Panc1 (cell line): ENCODE measurements at regions not wholly inside any gene's neighbourhood (a gene's known extent, or its start where the extent isn't known, plus 50 kb on each side); places are given as distances from the start of the nearest gene placed in this dataset.

Source experiments
- ATAC-seq: fragments of 200-7000 bp; cut with Tn5 transposase; 2 replicates; pipeline ENCODE4 v1.9.1; 2020; ENCODE audit warnings: mild to moderate bottlenecking, moderate library complexity
- BruUV-seq: library from RNA; stranded (reverse); fragments of 400-500 nt; replicated peaks from 2 replicates; lab custom pipeline; 2021; lab: Mats Ljungman, UMichigan
- CTCF ChIA-PET: fragments of 300-600 bp; sonication (Branson Sonifier 250); formaldehyde crosslinking; loops from one replicate; lab custom pipeline; 2022; ENCODE audit warnings: antibody characterized with exemption; lab: Charles Lee
- POLR2A ChIA-PET: fragments of 300-600 bp; sonication (Branson Sonifier 250); formaldehyde crosslinking; loops from one replicate; lab custom pipeline; 2022; ENCODE audit warnings: antibody characterized with exemption; lab: Charles Lee
- DNase-seq: peaks from one replicate; pipeline ENCODE4 v3.0.0-alpha.2; 2010; ENCODE audit warnings: low read depth, low spot score
- H3K27ac ChIP-seq: 2 replicates; pipeline ENCODE4 v1.5.1; 2011; ENCODE audit warnings: mild to moderate bottlenecking, low read length, inconsistent platforms
- H3K27me3 ChIP-seq: fragments of 200-500 bp; sonication (Bioruptor generic); 2 replicates; pipeline ENCODE4 v1.6.0; 2014; ENCODE audit warnings: low read length, inconsistent platforms; ENCODE audit not compliant: control insufficient read depth, insufficient read depth
- H3K36me3 ChIP-seq: fragments of 200-500 bp; sonication (Bioruptor generic); 2 replicates; pipeline ENCODE4 v1.5.1; 2014; ENCODE audit warnings: inconsistent platforms, mild to moderate bottlenecking, low read length, moderate library complexity; ENCODE audit not compliant: control insufficient read depth, insufficient read depth
- H3K4me1 ChIP-seq: 2 replicates; pipeline ENCODE4 v1.5.1; 2011; ENCODE audit warnings: inconsistent platforms, mild to moderate bottlenecking, low read length, moderate library complexity; ENCODE audit not compliant: control insufficient read depth, insufficient read depth
- H3K4me3 ChIP-seq, 2 experiments: 2 replicates each; pipeline ENCODE4 v1.5.1; 2011 to 2012; ENCODE audit warnings: low read depth in 2 of 2, low read length in 2 of 2, mild to moderate bottlenecking in 2 of 2, inconsistent platforms in 1 of 2, moderate library complexity in 1 of 2
- H3K9me3 ChIP-seq: fragments of 200-500 bp; sonication (Bioruptor generic); 2 replicates; pipeline ENCODE4 v1.5.1; 2014; ENCODE audit warnings: low read depth, mild to moderate bottlenecking, inconsistent platforms, low read length, moderate library complexity; ENCODE audit not compliant: control insufficient read depth, insufficient read depth
- POLR2AphosphoS5 ChIP-seq: IDR thresholded peaks from 2 replicates; pipeline ENCODE4 v1.6.1; 2012; ENCODE audit warnings: mild to moderate bottlenecking, low read depth, low read length, moderate library complexity
- REST ChIP-seq, 2 experiments: IDR thresholded peaks; 2 replicates each; pipeline ENCODE4 v1.6.1; 2011 to 2012; ENCODE audit warnings: low read depth in 2 of 2, control low read depth in 1 of 2, low read length in 1 of 2, mild to moderate bottlenecking in 1 of 2, moderate library complexity in 1 of 2; ENCODE audit not compliant: insufficient read depth in 1 of 2
- SIN3A ChIP-seq: IDR thresholded peaks from 2 replicates; pipeline ENCODE4 v1.6.1; 2012; ENCODE audit warnings: low read depth, mild to moderate bottlenecking, low read length, moderate library complexity, borderline replicate concordance; ENCODE audit not compliant: insufficient read depth
- TCF7L2 ChIP-seq: IDR thresholded peaks from 2 replicates; pipeline ENCODE4 v1.6.1; 2011; ENCODE audit warnings: mild to moderate bottlenecking, low read depth, low read length, inconsistent platforms
- in situ Hi-C: cut with HindIII; loops from 2 replicates; pipeline ENCODE4 v1.10.0; 2016; ENCODE audit warnings: low sequenced_read_pairs, low pct_unique_long_range_greater_than_20kb
- intact Hi-C: fragments of 100-400 bp; cut with micrococcal nuclease; formaldehyde crosslinking; loops from one replicate; pipeline ENCODE4 v1.10.0; 2022; ENCODE audit not compliant: unreplicated experiment
- TF ChIP-seq, protein P1 (sequence below): fragments of 450-650 bp; IDR thresholded peaks from 2 replicates; pipeline ENCODE4 v1.5.1; 2017; ENCODE audit warnings: mild to moderate bottlenecking

- CTCF ChIA-PET: no interaction called here
- intact Hi-C loops (no loop called here), in situ Hi-C loops (no loop called here)
- ATAC-seq (no peak), DNase-seq (no peak)
- no peaks in the 10 kb centered on the region for H3K36me3 ChIP-seq
- H3K4me3 ChIP-seq: no peak overlapping the region
- H3K27me3 ChIP-seq: no peaks in the 10 kb centered on the region
- POLR2A ChIA-PET: no interaction called here
- H3K27ac ChIP-seq: no peak overlapping the region
- TF ChIP-seq POLR2AphosphoS5 (no peak), REST (IDR thresholded peaks at IDR 0.05; ENCODE audit: insufficient read depth in 1 of 2, low read depth in 2 of 2, low read length in 1 of 2) (no peak), SIN3A (no peak), TCF7L2 (no peak)
- TF ChIP-seq, protein P1, sequence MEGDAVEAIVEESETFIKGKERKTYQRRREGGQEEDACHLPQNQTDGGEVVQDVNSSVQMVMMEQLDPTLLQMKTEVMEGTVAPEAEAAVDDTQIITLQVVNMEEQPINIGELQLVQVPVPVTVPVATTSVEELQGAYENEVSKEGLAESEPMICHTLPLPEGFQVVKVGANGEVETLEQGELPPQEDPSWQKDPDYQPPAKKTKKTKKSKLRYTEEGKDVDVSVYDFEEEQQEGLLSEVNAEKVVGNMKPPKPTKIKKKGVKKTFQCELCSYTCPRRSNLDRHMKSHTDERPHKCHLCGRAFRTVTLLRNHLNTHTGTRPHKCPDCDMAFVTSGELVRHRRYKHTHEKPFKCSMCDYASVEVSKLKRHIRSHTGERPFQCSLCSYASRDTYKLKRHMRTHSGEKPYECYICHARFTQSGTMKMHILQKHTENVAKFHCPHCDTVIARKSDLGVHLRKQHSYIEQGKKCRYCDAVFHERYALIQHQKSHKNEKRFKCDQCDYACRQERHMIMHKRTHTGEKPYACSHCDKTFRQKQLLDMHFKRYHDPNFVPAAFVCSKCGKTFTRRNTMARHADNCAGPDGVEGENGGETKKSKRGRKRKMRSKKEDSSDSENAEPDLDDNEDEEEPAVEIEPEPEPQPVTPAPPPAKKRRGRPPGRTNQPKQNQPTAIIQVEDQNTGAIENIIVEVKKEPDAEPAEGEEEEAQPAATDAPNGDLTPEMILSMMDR: no peak
- no TSS peak for BruUV-seq
- H3K4me1 ChIP-seq: no peaks in the 10 kb centered on the region
- no peaks in the 10 kb centered on the region for H3K9me3 ChIP-seq
Measured at GRCh38 chr1:69269491-69269890, 298.2 kb upstream of the LRRC7 start.

GRCh38 chr1:69271587-69272125 lies 296.1 kb upstream of the LRRC7 start:
- H3K4me1 ChIP-seq: no peaks in the 10 kb centered on the region
- intact Hi-C loops (no loop called here), in situ Hi-C loops (no loop called here)
- ChIA-PET CTCF (no interaction called here), POLR2A (no interaction called here)
- H3K27me3 ChIP-seq: no peaks in the 10 kb centered on the region
- H3K27ac ChIP-seq: no peak overlapping the region
- no peak for TF ChIP-seq TCF7L2
- no peak for TF ChIP-seq POLR2AphosphoS5
- TF ChIP-seq SIN3A: no peak
- no peaks in the 10 kb centered on the region for H3K36me3 ChIP-seq
- H3K4me3 ChIP-seq: no peak overlapping the region
- no peaks in the 10 kb centered on the region for H3K9me3 ChIP-seq
- BruUV-seq: no TSS peak
- DNase-seq (no peak), ATAC-seq (no peak)

- CTCF ChIA-PET: no interaction called here
- H3K4me3 ChIP-seq: no peak overlapping the region
- DNase-seq (no peak), ATAC-seq (no peak)
- no peaks in the 10 kb centered on the region for H3K27me3 ChIP-seq
- no peaks in the 10 kb centered on the region for H3K4me1 ChIP-seq
- H3K9me3 ChIP-seq: no peaks in the 10 kb centered on the region
- no peak for TF ChIP-seq POLR2AphosphoS5
- TF ChIP-seq SIN3A: no peak
- TF ChIP-seq, protein P1: no peak
- TF ChIP-seq REST (IDR thresholded peaks at IDR 0.05; ENCODE audit: insufficient read depth in 1 of 2, low read depth in 2 of 2, low read length in 1 of 2): no peak
- TF ChIP-seq TCF7L2: no peak
- POLR2A ChIA-PET: no interaction called here
- H3K27ac ChIP-seq: no peak overlapping the region
- intact Hi-C loops: no loop called here
- H3K36me3 ChIP-seq: no peaks in the 10 kb centered on the region
- in situ Hi-C loops: no loop called here
- BruUV-seq: no TSS peak
Measured at GRCh38 chr1:69272684-69273083, 295.0 kb upstream of the LRRC7 start.
